ENCODE measurements at regions not wholly inside any gene's neighbourhood (a gene's known extent, or its start where the extent isn't known, plus 50 kb on each side); places are given as distances from the start of the nearest gene placed in this dataset.

GRCh38 chr22:49702068-49702397 is 125.6 kb downstream of the BRD1 start:
- TF ChIP-seq, protein P1, sequence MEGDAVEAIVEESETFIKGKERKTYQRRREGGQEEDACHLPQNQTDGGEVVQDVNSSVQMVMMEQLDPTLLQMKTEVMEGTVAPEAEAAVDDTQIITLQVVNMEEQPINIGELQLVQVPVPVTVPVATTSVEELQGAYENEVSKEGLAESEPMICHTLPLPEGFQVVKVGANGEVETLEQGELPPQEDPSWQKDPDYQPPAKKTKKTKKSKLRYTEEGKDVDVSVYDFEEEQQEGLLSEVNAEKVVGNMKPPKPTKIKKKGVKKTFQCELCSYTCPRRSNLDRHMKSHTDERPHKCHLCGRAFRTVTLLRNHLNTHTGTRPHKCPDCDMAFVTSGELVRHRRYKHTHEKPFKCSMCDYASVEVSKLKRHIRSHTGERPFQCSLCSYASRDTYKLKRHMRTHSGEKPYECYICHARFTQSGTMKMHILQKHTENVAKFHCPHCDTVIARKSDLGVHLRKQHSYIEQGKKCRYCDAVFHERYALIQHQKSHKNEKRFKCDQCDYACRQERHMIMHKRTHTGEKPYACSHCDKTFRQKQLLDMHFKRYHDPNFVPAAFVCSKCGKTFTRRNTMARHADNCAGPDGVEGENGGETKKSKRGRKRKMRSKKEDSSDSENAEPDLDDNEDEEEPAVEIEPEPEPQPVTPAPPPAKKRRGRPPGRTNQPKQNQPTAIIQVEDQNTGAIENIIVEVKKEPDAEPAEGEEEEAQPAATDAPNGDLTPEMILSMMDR (conservative IDR thresholded peaks at IDR 0.05; ENCODE audit: low read depth, low read length), result no peak; the same call in 1 of the 2 replicates
- TF ChIP-seq EZH2 (IDR thresholded peaks at IDR 0.05; ENCODE audit: low read length, unreplicated experiment), result no peak

All from PC-3 (cell line).